OCI-LY1 (cell line): ENCODE measurements at regions not wholly inside any gene's neighbourhood (a gene's known extent, or its start where the extent isn't known, plus 50 kb on each side); places are given as distances from the start of the nearest gene placed in this dataset.

Experiments used
- H2AFZ ChIP-seq: fragments of 200-600 bp; sonication (generic), shearing (Covaris generic); 2 replicates; pipeline ENCODE4 v1.6.0; 2014; ENCODE audit warnings: antibody characterized with exemption, mild to moderate bottlenecking, low read length
- H3F3A ChIP-seq: fragments of 200-600 bp; sonication (generic), shearing (Covaris generic); 2 replicates; pipeline ENCODE4 v1.6.0; 2014; ENCODE audit warnings: mild to moderate bottlenecking, antibody characterized with exemption, low read length, moderate library complexity; ENCODE audit not compliant: insufficient read depth
- H3K27ac ChIP-seq: fragments of 200-600 bp; sonication (generic); 2 replicates; pipeline ENCODE4 v1.5.1; 2014; ENCODE audit warnings: low read length, mixed run types, mild to moderate bottlenecking, low read depth; ENCODE audit not compliant: poor library complexity, severe bottlenecking
- H3K27me3 ChIP-seq: fragments of 200-600 bp; sonication (generic); 2 replicates; pipeline ENCODE4 v1.6.0; 2014; ENCODE audit warnings: antibody characterized with exemption, mild to moderate bottlenecking, low read length, moderate library complexity; ENCODE audit not compliant: insufficient read depth
- H3K36me3 ChIP-seq: fragments of 200-600 bp; sonication (generic); 2 replicates; pipeline ENCODE4 v1.6.1; 2014; ENCODE audit warnings: mild to moderate bottlenecking, antibody characterized with exemption, low read length, moderate library complexity, mixed read lengths; ENCODE audit not compliant: insufficient read depth
- H3K4me1 ChIP-seq: fragments of 200-600 bp; sonication (generic); 2 replicates; pipeline ENCODE4 v1.5.1; 2014; ENCODE audit warnings: mild to moderate bottlenecking, low read length, moderate library complexity; ENCODE audit not compliant: insufficient read depth, severe bottlenecking
- H3K4me2 ChIP-seq: fragments of 200-600 bp; sonication (generic), shearing (Covaris generic); 2 replicates; pipeline ENCODE4 v1.6.1; 2014; ENCODE audit warnings: low read length
- H3K4me3 ChIP-seq: fragments of 200-600 bp; sonication (generic); 2 replicates; pipeline ENCODE4 v1.5.1; 2014; ENCODE audit warnings: low read length, low read depth, mild to moderate bottlenecking, mixed read lengths; ENCODE audit not compliant: poor library complexity, severe bottlenecking
- H3K79me2 ChIP-seq: fragments of 200-600 bp; shearing (Covaris generic); 2 replicates; pipeline ENCODE4 v1.6.1; 2016; ENCODE audit warnings: mixed run types, low read length, mixed read lengths; ENCODE audit not compliant: insufficient read depth
- H3K9ac ChIP-seq: fragments of 200-600 bp; sonication (generic), shearing (Covaris generic); 2 replicates; pipeline ENCODE4 v1.6.1; 2014; ENCODE audit warnings: mild to moderate bottlenecking, low read length, mixed read lengths
- H3K9me2 ChIP-seq: fragments of 200-600 bp; sonication (generic), shearing (Covaris generic); 2 replicates; pipeline ENCODE4 v1.6.1; 2014; ENCODE audit warnings: low read depth, mild to moderate bottlenecking, low read length, mixed read lengths
- H3K9me3 ChIP-seq: fragments of 200-600 bp; shearing (Covaris generic); 2 replicates; pipeline ENCODE4 v1.6.1; 2014; ENCODE audit warnings: low read length, mixed read lengths
- H4K20me1 ChIP-seq: fragments of 200-600 bp; sonication (generic), shearing (Covaris generic); 2 replicates; pipeline ENCODE4 v1.6.0; 2016; ENCODE audit warnings: mild to moderate bottlenecking, low read length; ENCODE audit not compliant: insufficient read depth
- EZH2 ChIP-seq: fragments of 200-600 bp; sonication (generic), shearing (Covaris generic); IDR thresholded peaks from 2 replicates; pipeline ENCODE4 v1.8.0; 2017; ENCODE audit warnings: borderline replicate concordance, mixed run types, mild to moderate bottlenecking, antibody characterized with exemption, low read length, moderate library complexity, mixed read lengths
- TF ChIP-seq, protein P1 (sequence below): fragments of 200-600 bp; sonication (generic), shearing (Covaris generic); IDR thresholded peaks from 2 replicates; pipeline ENCODE4 v1.5.1; 2017; ENCODE audit warnings: mild to moderate bottlenecking, antibody characterized with exemption, low read length, moderate library complexity, mixed read lengths

- no peak overlapping the region for H3K4me2 ChIP-seq
These were observed 466.5 kb upstream of the ID2 start for GRCh38 chr2:8215159-8215863.

GRCh38 chr2:8215982-8216381 lies 465.9 kb upstream of the ID2 start:
- H2AFZ ChIP-seq = no peak overlapping the region
- no peaks in the 10 kb centered on the region for H3K79me2 ChIP-seq
- H3K4me2 ChIP-seq = no peak overlapping the region
- no peaks in the 10 kb centered on the region for H3F3A ChIP-seq
- H3K4me3 ChIP-seq = no peak overlapping the region
- H3K9ac ChIP-seq = no peak overlapping the region
- no peaks in the 10 kb centered on the region for H3K36me3 ChIP-seq
- no peak for TF ChIP-seq EZH2
- peaks cover 21% of the 10 kb centered on the region for H3K4me1 ChIP-seq
- H3K9me3 ChIP-seq = no peaks in the 10 kb centered on the region
- H3K27me3 ChIP-seq = no peaks in the 10 kb centered on the region
- no peaks in the 10 kb centered on the region for H3K9me2 ChIP-seq
- no peak overlapping the region for H3K27ac ChIP-seq
- no peaks in the 10 kb centered on the region for H4K20me1 ChIP-seq

More at GRCh38 chr2:8215159-8215863, 466.5 kb upstream of the ID2 start:
- no peaks in the 10 kb centered on the region for H3K9me3 ChIP-seq
- no peaks in the 10 kb centered on the region for H3K36me3 ChIP-seq
- no peak overlapping the region for H3K27ac ChIP-seq
- no peaks in the 10 kb centered on the region for H3F3A ChIP-seq
- H3K79me2 ChIP-seq = no peaks in the 10 kb centered on the region
- H3K4me1 ChIP-seq = peaks cover 21% of the 10 kb centered on the region
- H3K4me3 ChIP-seq = no peak overlapping the region
- H3K9ac ChIP-seq = no peak overlapping the region
- no peaks in the 10 kb centered on the region for H3K9me2 ChIP-seq
- H3K27me3 ChIP-seq = no peaks in the 10 kb centered on the region
- no peaks in the 10 kb centered on the region for H4K20me1 ChIP-seq
- no peak overlapping the region for H2AFZ ChIP-seq
- TF ChIP-seq, protein P1, sequence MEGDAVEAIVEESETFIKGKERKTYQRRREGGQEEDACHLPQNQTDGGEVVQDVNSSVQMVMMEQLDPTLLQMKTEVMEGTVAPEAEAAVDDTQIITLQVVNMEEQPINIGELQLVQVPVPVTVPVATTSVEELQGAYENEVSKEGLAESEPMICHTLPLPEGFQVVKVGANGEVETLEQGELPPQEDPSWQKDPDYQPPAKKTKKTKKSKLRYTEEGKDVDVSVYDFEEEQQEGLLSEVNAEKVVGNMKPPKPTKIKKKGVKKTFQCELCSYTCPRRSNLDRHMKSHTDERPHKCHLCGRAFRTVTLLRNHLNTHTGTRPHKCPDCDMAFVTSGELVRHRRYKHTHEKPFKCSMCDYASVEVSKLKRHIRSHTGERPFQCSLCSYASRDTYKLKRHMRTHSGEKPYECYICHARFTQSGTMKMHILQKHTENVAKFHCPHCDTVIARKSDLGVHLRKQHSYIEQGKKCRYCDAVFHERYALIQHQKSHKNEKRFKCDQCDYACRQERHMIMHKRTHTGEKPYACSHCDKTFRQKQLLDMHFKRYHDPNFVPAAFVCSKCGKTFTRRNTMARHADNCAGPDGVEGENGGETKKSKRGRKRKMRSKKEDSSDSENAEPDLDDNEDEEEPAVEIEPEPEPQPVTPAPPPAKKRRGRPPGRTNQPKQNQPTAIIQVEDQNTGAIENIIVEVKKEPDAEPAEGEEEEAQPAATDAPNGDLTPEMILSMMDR = no peak
- TF ChIP-seq EZH2 = no peak

- H3K4me1 ChIP-seq = peaks cover 21% of the 10 kb centered on the region
- no peaks in the 10 kb centered on the region for H3F3A ChIP-seq
- H3K27ac ChIP-seq = no peak overlapping the region
- no peak overlapping the region for H3K4me2 ChIP-seq
- no peak for TF ChIP-seq EZH2
- TF ChIP-seq, protein P1 = no peak
- H3K9me2 ChIP-seq = no peaks in the 10 kb centered on the region
- H3K27me3 ChIP-seq = no peaks in the 10 kb centered on the region
- no peak overlapping the region for H3K4me3 ChIP-seq
- H3K36me3 ChIP-seq = no peaks in the 10 kb centered on the region
- H3K79me2 ChIP-seq = no peaks in the 10 kb centered on the region
- H2AFZ ChIP-seq = no peak overlapping the region
- no peak overlapping the region for H3K9ac ChIP-seq
- no peaks in the 10 kb centered on the region for H4K20me1 ChIP-seq
- no peaks in the 10 kb centered on the region for H3K9me3 ChIP-seq
These were observed 465.5 kb upstream of the ID2 start for GRCh38 chr2:8216397-8216796.
